ENCODE measurements at regions not wholly inside any gene's neighbourhood (a gene's known extent, or its start where the extent isn't known, plus 50 kb on each side); places are given as distances from the start of the nearest gene placed in this dataset.

DNA sequence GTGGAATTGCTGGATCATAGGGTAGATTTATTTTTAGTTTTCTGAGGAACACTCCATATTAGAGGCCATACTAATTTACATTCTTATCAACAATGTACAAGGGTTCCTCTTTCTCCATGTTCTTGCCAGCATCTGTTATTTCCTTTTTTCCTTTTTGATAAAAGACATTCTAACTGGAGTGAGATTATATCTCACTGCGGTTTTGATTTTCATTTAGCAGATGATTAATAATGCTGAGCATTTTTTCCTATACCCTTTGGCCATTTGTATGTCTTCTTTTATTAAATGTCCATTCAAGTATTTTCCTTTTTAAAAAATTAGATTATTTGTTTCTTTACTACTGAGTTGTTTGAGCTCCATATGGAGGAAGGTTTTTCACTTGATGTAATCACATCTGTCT, 1189.5 kb downstream of the ZPLD1 start:
- Mint-ChIP-seq H3K27me3 (no peaks in the 10 kb centered on the region), H3K27ac (no peak overlapping the region), H3K4me3 (no peak overlapping the region), H3K9me3 (peaks cover 5% of the 10 kb centered on the region), H3K36me3 (no peaks in the 10 kb centered on the region), H3K4me1 (ENCODE audit: unreplicated experiment) (no peaks in the 10 kb centered on the region)
- DNase-seq (ENCODE audit: extremely low spot score, unreplicated experiment) = no peak
- TF ChIP-seq, protein P1, sequence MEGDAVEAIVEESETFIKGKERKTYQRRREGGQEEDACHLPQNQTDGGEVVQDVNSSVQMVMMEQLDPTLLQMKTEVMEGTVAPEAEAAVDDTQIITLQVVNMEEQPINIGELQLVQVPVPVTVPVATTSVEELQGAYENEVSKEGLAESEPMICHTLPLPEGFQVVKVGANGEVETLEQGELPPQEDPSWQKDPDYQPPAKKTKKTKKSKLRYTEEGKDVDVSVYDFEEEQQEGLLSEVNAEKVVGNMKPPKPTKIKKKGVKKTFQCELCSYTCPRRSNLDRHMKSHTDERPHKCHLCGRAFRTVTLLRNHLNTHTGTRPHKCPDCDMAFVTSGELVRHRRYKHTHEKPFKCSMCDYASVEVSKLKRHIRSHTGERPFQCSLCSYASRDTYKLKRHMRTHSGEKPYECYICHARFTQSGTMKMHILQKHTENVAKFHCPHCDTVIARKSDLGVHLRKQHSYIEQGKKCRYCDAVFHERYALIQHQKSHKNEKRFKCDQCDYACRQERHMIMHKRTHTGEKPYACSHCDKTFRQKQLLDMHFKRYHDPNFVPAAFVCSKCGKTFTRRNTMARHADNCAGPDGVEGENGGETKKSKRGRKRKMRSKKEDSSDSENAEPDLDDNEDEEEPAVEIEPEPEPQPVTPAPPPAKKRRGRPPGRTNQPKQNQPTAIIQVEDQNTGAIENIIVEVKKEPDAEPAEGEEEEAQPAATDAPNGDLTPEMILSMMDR (conservative IDR thresholded peaks at IDR 0.05) = no peak

DNA sequence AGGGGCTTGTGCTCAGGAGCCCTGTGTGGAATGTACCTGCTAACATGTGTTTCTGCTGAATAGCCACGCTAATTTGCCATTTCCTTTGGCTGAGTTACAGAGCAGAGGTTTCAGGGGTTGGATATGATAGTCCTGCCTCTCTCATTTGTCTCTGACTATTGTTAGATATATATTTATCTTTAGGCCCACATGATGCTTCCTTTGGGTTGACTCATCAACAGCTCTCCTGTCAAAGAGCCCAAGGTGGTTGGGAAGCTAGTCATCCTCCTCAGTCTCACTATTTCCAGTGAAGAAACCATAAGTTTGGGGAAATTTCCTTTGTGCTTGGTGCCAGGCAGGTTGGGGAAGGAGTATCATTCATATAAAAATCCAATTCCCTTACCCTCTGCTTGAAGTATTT, 1194.6 kb downstream of the ZPLD1 start:
- Mint-ChIP-seq H3K27ac (no peak overlapping the region), H3K4me1 (ENCODE audit: unreplicated experiment) (no peaks in the 10 kb centered on the region), H3K27me3 (no peaks in the 10 kb centered on the region), H3K36me3 (no peaks in the 10 kb centered on the region), H3K4me3 (no peak overlapping the region), H3K9me3 (peaks cover 15% of the 10 kb centered on the region)
- DNase-seq (ENCODE audit: extremely low spot score, unreplicated experiment) = no peak
- TF ChIP-seq, protein P1 (conservative IDR thresholded peaks at IDR 0.05) = no peak

DNA sequence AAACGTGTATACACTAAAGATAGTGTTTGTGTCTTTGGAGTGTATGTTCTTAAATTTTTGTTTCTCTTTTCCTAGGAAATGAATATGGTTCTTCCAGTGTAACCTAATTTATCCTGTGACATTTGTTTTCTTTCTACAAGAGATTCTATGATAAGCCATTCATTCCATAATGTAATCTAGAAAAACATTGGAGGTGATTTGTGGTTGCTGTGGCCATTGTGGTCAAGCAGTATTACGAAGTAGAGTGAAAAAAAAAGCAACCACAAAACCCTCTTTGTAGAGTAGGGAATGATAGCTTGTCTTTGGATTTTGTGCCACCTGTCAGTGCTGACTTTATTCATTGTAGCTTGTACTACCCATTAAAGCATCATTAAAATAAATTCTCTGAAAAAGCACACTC, 1209.6 kb downstream of the ZPLD1 start:
- Mint-ChIP-seq H3K9me3 (no peaks in the 10 kb centered on the region), H3K27me3 (no peaks in the 10 kb centered on the region), H3K36me3 (no peaks in the 10 kb centered on the region), H3K4me3 (no peak overlapping the region), H3K27ac (no peak overlapping the region), H3K4me1 (ENCODE audit: unreplicated experiment) (peaks cover 5% of the 10 kb centered on the region)
- DNase-seq (ENCODE audit: extremely low spot score, unreplicated experiment) = no peak
- TF ChIP-seq, protein P1 (conservative IDR thresholded peaks at IDR 0.05) = no peak

DNA sequence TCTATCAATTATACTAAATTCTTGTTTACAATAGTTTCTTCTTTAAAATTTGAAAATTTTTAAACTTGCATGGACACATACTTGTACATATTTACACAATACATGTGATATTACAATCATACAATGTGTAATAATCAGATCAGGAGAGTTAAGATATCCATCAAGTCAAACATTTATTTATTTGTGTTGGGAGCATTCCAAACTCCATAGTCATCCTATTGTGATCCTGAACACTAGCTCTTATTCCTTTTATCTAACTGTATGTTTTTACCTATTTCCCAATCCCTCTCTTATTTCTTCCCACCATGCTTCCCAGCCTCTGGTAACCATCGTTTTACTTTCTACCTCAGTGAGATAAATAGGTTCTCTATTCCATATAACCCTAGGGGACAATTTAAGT, 1219.2 kb downstream of the ZPLD1 start:
- DNase-seq (ENCODE audit: extremely low spot score, unreplicated experiment) = no peak
- H3K36me3 Mint-ChIP-seq = no peaks in the 10 kb centered on the region
- H3K27ac Mint-ChIP-seq = no peak overlapping the region
- no peaks in the 10 kb centered on the region for H3K4me1 Mint-ChIP-seq (ENCODE audit: unreplicated experiment)
- H3K27me3 Mint-ChIP-seq = no peaks in the 10 kb centered on the region
- H3K4me3 Mint-ChIP-seq = no peak overlapping the region
- TF ChIP-seq, protein P1 (conservative IDR thresholded peaks at IDR 0.05) = no peak
- H3K9me3 Mint-ChIP-seq = no peaks in the 10 kb centered on the region

DNA sequence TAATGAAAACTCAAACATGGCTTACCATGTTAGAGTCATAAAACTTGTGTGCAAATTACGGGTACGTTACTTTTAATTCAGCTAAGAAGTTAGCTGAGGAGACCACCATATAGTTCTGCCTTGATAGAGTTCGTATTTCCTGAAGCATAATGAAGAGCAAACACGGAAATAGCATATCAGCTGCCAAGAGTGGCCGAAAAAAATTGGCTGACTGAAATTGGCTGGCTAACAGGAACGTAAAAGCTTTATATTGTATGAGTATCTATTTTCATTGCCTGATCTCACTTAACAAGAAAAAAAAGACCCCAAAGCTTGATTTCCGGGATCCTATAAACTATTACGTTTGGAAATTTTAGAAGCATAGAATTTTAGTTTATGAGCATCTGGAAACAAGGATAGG, 1222.9 kb downstream of the ZPLD1 start:
- Mint-ChIP-seq H3K27ac (no peak overlapping the region), H3K4me3 (no peak overlapping the region), H3K4me1 (ENCODE audit: unreplicated experiment) (no peaks in the 10 kb centered on the region), H3K27me3 (no peaks in the 10 kb centered on the region), H3K36me3 (no peaks in the 10 kb centered on the region), H3K9me3 (no peaks in the 10 kb centered on the region)
- TF ChIP-seq, protein P1 (conservative IDR thresholded peaks at IDR 0.05) = no peak
- DNase-seq (ENCODE audit: extremely low spot score, unreplicated experiment) = no peak

DNA sequence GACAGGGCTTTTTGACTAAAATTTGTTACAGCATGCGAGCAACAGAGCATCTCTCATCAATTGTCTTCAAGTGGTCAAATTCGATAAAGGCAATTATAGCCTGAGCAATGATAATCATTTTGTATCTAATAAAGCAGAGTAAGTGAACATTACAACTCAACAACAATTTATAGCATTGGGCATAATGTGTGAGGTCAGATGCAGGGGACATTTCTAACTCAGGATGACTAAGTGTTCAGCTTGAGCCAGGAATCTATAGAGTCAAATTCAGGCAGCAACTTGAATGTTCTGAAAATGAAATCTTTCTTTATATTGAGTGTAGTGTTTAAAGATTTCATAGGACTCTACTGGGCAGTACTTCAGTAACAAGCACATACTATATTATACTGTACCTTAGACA, 1226.0 kb downstream of the ZPLD1 start:
- H3K4me3 Mint-ChIP-seq = no peak overlapping the region
- no peaks in the 10 kb centered on the region for H3K4me1 Mint-ChIP-seq (ENCODE audit: unreplicated experiment)
- H3K9me3 Mint-ChIP-seq = no peaks in the 10 kb centered on the region
- no peaks in the 10 kb centered on the region for H3K27me3 Mint-ChIP-seq
- no peak overlapping the region for H3K27ac Mint-ChIP-seq
- no peaks in the 10 kb centered on the region for H3K36me3 Mint-ChIP-seq
- DNase-seq (ENCODE audit: extremely low spot score, unreplicated experiment) = no peak
- TF ChIP-seq, protein P1 (conservative IDR thresholded peaks at IDR 0.05) = no peak

Data from type B pancreatic cell (in vitro differentiated cells).